HFF-Myc (cell line): ENCODE measurements at regions not wholly inside any gene's neighbourhood (a gene's known extent, or its start where the extent isn't known, plus 50 kb on each side); places are given as distances from the start of the nearest gene placed in this dataset.

Experiments used
- DNase-seq: peaks from one replicate; pipeline ENCODE4 v3.0.0-alpha.2; 2011; ENCODE audit warnings: low read depth; ENCODE audit errors: extremely low read depth
- H3K4me3 ChIP-seq: replicated peaks from 2 replicates; pipeline ENCODE4 v1.5.1; 2011; ENCODE audit warnings: low read depth, mild to moderate bottlenecking, control low read depth, low read length
- TF ChIP-seq, protein P1 (sequence below): IDR thresholded peaks from 2 replicates; pipeline ENCODE4 v1.5.1; 2012; ENCODE audit warnings: mild to moderate bottlenecking, low read depth, low read length, control low read depth; ENCODE audit errors: missing control alignments

DNA sequence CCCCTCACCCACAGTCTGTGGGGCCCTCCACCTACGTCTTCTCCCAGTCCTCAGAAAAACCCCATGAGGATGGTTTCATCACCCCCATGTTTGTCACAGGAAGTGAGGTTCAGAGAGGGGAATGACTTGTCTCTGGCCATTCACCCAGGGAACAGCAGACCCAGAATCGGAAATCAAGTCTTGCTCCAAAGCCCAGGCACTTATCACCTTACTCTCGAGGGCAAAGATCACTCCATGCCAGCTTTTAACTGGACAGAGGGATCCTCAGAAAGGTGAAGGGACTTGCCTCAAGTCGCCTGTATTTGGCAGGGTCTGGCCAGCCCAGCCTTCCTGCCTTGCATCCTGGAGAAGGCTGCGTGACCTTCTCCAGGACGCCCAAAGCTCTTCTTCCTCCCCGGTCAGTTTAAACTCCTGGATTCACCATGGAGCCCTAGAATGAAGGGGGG is 57.9 kb upstream of the SSBP3 start:
- TF ChIP-seq, protein P1, sequence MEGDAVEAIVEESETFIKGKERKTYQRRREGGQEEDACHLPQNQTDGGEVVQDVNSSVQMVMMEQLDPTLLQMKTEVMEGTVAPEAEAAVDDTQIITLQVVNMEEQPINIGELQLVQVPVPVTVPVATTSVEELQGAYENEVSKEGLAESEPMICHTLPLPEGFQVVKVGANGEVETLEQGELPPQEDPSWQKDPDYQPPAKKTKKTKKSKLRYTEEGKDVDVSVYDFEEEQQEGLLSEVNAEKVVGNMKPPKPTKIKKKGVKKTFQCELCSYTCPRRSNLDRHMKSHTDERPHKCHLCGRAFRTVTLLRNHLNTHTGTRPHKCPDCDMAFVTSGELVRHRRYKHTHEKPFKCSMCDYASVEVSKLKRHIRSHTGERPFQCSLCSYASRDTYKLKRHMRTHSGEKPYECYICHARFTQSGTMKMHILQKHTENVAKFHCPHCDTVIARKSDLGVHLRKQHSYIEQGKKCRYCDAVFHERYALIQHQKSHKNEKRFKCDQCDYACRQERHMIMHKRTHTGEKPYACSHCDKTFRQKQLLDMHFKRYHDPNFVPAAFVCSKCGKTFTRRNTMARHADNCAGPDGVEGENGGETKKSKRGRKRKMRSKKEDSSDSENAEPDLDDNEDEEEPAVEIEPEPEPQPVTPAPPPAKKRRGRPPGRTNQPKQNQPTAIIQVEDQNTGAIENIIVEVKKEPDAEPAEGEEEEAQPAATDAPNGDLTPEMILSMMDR, result no peak
- no peak overlapping the region for H3K4me3 ChIP-seq
- DNase-seq, result no peak

DNA sequence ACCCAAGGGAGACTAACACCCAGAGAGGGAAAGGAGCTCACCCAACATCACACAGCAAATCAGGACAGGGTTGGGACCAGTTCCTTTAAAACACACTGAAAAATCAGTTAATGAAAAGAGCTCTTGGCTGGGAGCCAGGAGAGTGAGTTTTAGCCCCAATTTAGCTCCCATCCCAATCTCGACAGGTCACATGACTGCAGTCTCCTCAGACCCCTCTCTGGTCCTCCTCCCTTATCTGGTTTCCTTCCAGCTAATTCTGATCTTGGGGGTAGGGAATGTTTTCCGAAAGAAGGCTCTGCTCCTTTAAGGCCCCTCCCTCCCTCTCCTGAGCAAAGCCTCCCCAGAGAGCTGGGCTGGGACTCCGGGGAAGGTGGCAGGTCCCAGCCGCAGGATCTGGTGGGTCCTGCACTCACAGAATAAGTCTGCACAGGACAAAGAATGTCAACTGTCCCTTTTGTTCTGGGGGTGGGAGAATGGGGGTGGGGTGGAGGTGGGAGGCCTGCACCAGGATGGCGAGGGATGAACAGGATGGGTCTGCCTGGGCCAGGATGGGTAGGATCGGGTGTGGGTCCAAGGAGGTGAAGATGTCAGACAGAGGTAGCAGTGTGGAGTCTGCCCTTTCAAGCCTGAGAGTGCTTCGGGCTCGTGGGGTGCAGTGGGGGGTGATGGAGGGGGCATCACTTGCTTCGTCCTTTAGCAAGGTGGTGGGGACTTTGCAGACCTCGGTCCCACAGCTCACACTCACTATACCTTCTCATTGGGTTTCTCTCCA is 57.3 kb upstream of the SSBP3 start:
- no peak overlapping the region for H3K4me3 ChIP-seq
- DNase-seq, result no peak
- TF ChIP-seq, protein P1, result no peak

DNA sequence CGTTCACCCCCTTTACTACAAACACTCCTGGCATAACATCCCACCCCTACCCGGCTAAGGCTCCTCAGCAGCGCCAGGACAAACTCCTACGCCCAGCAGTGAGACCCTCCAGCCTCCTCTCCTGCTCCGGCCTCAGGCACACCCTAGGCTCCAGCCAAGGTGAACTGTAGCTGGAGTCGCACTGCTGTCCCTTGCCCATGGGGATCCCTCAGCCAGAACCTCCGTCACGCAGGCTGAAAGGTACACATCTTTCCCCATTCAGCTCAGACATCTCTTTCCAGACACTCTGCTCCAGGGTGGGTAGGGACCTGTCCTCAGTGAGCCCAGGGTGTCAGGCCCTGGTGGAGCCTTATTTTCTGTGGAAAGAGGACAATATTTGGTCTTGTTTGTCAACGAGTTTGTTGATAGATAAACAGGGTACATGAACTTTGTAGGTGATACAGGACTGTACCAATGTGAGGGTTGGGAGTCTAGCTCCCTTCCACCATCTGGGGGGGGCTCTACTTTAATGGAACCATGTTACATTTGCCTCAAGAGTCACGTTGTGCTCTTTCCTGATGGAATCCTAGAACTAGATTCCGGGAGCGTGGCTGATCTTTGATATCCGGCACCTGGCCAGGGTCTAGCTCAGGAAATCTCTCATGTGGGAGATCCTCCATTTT is 56.5 kb upstream of the SSBP3 start:
- H3K4me3 ChIP-seq, result no peak overlapping the region
- no peak for DNase-seq
- TF ChIP-seq, protein P1, result no peak

DNA sequence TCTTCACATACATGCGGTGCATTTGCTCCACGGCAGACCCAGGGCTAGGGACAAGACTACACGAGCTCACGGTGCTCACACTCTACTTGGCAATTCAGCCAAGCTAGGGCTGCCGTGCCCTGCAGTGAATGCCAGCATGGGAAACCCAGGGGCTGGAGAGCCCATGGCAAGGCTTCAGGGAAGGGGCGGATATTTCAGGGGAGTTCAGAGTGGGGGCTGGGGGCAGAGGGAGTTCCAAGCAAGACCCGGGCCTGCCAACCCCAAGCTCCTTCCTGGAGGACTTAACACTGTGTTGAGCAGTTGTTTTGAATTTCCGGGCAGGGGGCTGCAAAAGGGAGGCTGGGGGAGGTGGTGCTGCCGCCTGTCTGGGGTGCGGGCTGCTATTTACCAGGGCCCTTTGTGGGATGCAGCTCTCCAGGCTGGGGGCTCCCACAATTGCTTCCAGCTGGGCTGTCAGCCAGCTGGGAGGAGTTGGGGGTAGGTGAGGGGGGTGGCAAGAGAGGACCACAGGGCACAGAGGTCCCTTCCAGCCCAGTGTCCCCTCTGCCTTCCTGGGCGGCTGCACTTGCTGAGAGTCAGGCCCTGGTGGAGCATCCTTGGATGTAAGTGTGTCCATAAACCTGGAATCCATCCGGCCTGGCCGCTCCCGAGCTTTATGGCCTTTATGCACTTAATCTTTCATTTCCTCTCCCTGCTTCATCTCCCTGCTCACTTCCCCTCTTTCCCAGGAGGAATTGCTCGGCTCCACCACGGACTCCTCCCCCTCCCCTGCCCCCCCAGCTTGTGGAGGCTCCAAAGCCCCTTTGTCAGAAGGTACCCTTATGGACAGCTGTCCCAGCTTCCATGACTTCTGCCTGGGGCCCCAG is 55.8 kb upstream of the SSBP3 start:
- H3K4me3 ChIP-seq, result no peak overlapping the region
- TF ChIP-seq, protein P1, result no peak
- DNase-seq, result no peak

DNA sequence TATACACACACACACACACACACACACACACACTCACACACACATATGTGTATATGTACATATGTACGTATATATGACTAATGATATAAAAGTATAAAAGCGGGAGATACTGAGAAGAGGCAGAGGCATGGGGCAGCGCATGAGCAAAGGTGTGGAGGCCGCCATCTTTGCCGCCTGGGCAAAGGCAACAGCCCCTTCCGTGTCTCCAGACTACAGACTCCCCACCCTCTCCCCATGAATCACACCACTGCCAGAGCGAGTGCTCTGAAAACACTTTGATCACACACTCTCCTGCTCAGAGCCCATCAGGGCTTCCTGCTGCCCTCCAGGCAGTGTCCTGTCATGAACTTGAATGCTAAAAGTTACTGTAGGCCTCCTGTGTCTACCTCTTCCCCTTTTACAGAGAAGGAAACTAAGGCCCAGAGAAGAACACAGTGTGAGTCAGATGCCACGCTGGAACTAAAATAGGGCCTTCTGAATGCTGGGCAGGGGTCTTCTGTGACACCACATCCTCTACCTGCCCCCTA is 54.7 kb upstream of the SSBP3 start:
- TF ChIP-seq, protein P1, result no peak
- DNase-seq, result no peak
- no peak overlapping the region for H3K4me3 ChIP-seq

DNA sequence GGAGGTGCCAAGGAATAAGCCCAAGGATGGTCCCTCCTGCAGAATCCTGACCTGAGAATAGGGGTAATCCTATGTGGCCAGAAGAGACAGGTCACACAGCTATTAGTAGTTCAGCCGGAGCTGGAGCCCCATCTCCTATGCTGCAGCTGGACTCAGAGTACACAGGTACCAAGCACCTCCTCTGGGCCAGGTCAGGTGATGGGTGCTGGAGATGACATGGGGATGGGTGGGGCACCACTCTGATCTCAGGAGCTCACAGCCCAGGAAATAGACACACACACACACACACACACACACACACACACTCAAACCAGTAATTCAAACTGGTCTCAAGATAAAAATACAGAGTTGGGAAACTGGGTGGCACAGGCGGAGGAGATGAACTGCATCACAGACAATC is 54.2 kb upstream of the SSBP3 start:
- no peak overlapping the region for H3K4me3 ChIP-seq
- TF ChIP-seq, protein P1, result no peak
- DNase-seq, result no peak
